Amygdala (tissue), 56 donors: ENCODE measurements at regions not wholly inside any gene's neighbourhood (a gene's known extent, or its start where the extent isn't known, plus 50 kb on each side); places are given as distances from the start of the nearest gene placed in this dataset.
A peak's percentile ranks its signal among the peaks of the same experiment; 100 is the strongest.

Source experiments
- DNase-seq, 56 donors: peaks; one replicate each; lab custom pipeline; 2025; lab: John Stamatoyannopoulos, UW

DNA sequence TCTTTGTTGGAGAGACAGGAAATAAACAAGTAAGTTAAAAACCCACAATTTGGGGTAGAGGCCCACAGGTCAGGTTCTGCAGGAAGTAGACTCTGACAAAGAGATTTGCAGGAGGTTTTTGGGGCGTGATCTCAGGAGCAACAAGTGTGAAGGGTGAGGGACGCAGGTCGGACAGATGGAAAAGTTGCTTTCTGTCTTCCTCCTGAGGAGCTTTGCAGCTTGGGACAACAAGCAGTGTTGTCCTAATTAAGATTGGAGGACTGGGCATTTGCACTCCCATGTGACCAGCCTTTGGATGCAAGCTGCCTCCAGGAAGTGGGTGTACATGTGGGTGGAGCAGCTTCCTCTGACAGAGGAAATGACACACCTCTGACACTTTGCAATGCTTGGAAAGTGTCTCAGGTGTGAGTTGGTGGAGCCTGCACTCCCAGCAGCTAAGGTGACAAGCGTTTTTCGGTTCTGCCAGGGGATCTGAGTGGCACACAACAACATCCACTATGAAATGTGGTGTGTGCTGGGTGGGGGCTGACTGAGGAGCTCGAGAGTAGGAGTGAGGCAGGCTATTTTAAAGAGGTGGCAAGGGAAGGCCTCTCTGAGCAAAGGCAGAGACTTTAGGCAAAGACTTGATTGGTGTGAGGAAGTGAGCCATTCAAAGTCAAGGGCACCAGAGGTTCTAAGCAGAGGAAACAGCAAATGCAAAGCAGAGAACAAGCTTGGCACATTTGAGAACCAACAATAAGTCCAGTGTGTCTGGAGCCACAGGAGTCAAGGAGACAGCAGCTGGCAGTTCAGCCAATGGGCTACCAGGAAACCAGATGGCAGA is 339.8 kb upstream of the GATB start:
- peak in 5 of 56 donors; percentile 8 to 21 (median 15) for DNase-seq

GRCh38 chr4:152099981-152100378 is 339.2 kb upstream of the GATB start:
- DNase-seq, result no peak

- DNase-seq, result no peak
Measured at GRCh38 chr4:152099555-152099954, 338.7 kb upstream of the GATB start.

DNA sequence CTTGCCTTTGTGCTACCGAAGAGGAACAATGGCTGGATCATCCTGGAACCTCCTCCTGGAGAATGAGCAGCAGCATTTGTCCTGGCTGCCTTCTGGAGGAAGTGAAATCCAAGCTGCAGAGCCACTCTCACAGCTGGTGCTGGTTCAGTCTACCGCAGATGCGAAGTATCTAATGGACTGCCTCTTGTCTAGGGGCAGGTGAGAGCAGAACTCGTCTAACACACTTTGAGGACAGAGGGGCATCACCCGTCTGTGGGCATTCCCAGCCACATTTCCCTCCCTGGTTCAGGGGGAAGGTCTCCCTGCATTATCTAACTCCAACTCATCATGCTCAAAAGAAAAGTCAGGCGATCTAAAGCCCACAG is 338.2 kb upstream of the GATB start:
- no peak for DNase-seq

DNA sequence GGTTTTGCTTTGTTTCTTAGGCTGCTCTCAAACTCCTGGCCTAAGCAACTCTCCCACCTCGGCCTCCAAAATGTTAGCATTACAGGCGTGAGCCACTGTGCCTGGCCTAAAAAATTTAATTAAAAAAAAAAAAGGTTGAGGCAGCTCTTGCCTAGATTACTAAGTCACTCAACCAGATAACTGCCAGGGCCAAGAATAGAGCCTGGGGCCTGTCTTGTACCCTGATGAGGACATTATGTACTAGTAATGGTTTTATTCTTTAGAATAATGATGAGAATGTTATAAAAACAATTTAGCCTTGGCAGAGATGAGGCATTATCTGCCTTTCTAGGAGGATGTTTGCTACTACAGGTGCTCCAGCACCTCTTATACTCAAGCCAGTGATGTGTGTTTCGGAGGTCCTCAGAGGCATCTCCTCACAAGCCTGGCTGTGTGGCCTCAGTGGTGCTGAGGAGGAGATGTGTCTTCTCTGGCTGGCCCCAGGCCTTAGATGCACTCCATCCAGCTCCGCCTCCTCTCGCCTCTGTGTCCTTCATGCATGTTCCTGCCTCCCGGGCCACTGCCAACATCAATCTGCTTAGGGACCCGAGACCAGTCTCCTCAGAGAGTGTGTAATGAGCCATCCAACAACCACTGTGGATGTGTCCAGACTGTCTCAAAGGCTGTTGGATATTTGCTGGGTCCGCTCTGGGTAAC is 337.7 kb upstream of the GATB start:
- DNase-seq, result no peak

DNA sequence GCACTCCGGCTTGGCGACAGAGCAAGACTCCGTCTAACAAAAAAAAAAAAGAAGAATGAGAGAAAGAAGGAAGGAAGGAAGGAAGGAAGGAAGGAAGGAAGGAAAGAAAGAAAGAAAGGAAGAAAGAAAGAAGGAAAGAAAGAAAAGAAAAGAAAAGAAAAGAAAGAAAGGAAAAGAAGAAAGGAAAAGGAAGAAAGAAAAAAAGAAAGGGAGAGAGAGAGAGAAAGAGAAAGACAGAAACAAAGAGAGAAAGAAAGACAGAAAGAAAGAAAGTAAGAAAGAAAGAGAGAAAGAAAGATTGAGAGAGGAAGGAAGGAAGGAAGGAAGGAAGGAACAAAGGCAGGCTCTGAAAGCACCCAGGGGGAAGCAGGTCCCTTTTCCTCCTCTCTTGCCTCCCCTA is 336.6 kb upstream of the GATB start:
- no peak for DNase-seq

DNA sequence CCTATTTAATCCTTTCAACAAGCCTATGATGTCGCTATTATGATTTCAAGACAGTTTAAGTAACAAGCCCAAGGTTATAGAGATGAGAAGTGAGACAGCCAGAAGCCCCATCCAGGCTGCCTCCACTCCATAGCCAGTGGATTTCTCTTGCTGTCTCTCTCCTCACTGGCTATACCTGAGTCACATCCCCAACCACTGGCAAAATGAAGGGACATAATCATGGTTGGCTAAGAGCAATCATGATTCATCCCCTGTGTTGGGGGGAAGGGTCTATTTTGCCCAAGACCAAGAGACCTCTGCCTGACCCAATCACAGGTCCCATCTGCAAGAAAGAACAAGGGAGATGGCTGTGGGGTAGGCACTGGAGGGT is 334.9 kb upstream of the GATB start:
- no peak for DNase-seq

- no peak for DNase-seq
Measured at GRCh38 chr4:152094970-152095700, 334.3 kb upstream of the GATB start.

GRCh38 chr4:152091405-152091804 is 330.6 kb upstream of the GATB start:
- DNase-seq, result no peak

GRCh38 chr4:152090543-152090942 is 329.7 kb upstream of the GATB start:
- no peak for DNase-seq

- DNase-seq, result no peak
Measured at GRCh38 chr4:152089584-152089983, 328.8 kb upstream of the GATB start.

- no peak for DNase-seq
Measured at GRCh38 chr4:152087335-152087734, 326.5 kb upstream of the GATB start.

GRCh38 chr4:152085657-152086056 is 324.9 kb upstream of the GATB start:
- DNase-seq, result no peak

DNA sequence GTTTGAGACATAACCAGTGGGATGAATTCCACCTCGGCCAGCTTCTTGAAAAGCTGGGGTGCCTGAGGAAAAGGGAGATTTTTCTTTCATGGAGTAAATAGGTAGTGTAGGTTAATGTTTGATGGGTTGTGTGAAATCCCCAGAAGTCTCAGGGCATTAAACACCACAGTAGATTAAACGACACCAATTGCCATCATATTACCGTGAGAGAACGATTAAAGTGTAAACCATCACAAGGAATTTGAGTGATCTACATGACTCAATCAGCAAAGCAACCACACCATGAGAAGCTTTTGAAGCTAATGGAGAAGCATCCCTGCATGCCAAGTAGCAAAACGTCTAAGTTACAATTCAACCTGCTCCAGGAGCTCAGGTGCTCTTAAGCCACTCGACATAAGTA is 322.5 kb upstream of the GATB start:
- DNase-seq, result no peak

GRCh38 chr4:152081024-152081423 is 320.2 kb upstream of the GATB start:
- no peak for DNase-seq

DNA sequence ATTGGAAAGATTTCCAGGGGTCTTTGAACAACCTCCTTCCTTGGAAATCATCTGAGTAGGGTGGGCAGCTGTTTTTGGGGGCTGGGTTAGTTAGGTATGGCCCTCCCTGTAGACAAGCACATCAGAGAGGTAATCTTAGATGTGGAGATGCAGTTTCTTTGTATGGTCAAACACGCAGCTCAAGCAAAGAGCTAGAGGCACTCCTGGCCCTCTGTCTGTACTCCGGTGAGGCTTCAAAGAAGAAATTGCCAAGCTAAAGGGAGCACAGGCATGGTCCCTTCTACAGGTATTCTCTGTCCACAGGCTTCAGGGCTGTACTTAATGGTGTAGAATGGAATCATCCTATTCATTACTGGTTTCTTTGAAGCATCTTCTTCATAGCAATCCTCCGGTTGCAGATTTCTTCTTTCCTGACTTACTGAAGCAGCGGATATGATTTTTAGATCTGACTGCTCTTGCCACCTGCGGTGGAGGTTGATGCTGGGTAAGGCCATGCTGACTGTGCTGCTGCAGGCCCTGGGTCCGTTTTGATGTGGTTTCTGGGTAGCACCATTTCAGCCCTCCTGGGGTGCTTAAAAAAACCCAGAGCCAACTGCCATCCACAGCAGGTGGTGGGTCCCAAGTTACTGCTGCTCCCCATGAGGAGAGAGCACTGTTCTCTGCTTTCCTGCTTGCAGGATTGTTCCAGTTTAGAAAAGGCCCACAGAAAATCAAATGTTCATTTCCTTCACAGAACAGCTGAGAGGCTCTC is 318.9 kb upstream of the GATB start:
- no peak for DNase-seq

DNA sequence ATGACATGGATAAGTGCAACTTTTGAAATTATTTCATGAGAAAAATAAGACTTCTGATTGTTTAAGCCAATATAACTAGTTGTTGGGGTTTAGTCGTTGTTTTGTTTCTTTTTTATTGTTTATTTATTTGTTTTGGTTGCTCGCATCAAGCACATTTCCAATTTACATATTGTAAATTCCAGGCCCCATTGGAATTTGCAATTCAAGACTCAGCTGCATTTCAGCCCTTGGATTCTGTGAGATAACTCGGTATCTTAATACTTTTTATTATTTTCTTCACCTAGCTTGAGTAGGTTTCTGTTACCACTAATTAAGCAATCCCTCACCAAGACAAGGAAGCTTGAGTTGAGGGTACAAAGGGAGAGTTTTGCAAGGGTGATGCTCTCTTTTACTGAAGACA is 318.3 kb upstream of the GATB start:
- DNase-seq, result no peak

DNA sequence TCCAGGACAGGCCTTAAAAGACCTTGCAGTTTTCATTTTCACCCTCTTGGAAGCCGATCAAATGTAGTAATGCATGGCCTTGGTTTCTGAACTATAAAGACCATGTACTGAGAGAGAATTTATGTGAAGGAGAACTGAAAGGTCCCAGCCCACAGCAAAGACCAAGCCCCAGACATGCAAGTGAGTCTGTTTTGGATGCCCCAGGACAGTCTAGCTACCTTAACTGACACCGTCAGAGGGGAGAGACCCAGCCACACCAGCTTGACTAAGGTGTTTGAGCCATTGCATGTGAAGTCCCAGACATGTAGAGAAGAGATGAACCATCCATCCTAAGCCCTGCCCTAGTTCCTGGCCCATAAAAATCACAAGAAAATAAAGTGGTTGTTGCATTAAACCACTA is 316.8 kb upstream of the GATB start:
- DNase-seq, result no peak

DNA sequence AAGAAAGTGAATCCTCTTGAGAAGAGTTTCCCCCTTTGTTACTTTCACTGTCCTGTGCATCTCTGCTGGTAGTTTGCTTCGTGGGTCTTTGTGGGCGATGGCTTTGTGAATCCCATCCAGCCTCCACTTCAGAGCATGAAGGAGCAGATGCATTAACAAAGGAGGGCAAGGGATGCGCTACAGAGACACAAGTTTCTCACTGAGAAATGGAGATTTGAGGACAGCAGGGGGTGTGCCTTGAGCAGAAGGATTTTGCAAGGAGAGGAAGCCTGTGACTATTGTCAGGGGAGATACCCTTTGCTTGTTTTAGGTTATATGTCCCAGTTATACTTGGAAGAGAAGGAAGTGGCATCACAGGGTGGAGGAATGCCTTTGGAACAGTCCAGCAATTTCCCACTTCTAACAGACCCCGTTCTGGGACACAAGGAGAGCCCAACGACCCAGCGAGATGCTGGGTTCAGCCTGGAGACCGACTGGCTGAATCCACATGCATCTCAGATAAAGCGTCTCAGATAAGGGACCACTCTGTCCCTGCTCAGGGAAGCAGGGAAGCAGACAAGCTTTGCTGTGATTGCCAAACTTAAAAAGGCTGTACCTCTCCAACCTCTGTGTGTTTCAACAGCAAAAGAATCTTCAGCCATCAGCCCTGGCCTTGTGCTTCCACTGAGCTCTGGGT is 314.6 kb upstream of the GATB start:
- DNase-seq, result no peak

GRCh38 chr4:152074573-152074972 is 313.8 kb upstream of the GATB start:
- no peak for DNase-seq
